ENCODE measurements at regions not wholly inside any gene's neighbourhood (a gene's known extent, or its start where the extent isn't known, plus 50 kb on each side); places are given as distances from the start of the nearest gene placed in this dataset.

DNA sequence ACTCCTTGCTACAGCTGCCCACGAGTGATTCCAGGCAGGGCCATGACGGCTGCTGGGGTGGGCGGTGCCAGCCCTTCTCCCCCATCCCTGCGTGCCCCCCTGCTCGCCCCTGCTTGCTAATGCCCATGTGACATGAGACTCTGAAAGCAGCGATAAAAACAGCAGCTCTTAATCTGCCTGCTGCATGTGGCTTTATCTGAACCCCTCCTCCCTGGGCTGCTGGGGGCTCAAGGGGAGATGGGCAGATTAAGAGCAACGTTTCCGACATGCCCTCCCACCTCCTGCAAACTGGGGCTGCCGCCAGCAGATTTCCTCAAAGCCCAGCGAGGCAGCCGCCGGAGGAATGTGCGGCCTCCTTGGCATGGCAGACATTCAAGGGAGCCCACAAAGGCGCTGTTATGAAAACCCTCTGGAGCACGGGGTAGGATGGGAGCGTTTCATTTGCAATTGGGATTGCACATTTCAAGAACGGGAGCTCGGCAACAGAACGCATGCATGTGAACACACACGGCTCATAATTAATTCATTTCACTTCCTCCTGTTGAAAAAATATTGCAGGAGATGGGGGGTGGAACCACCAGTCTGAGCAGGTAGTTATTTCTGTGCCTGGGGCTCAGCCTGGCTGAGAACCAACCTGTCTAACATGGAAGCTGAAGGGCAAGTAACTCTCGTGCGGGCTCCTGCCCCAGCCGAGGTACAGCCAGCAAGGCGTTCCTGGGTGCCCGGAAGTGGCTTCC lies 504.2 kb upstream of the PROK2 start:
- no peak for TF ChIP-seq CTCF (IDR thresholded peaks at IDR 0.05)
- Mint-ChIP-seq H3K27me3 (no peaks in the 10 kb centered on the region), H3K4me1 (peaks cover 23% of the 10 kb centered on the region), H3K27ac (no peak overlapping the region), H3K36me3 (ENCODE audit: low read depth) (no peaks in the 10 kb centered on the region), H3K4me3 (peak overlapping the region; percentile 78), H3K9me3 (no peaks in the 10 kb centered on the region)
- ChIA-PET POLR2A (interaction anchor here (0.8 to 1.2 kb wide), 2 partner anchors 21 to 324 kb away, joined by 3 read pairs; no protein-coding TSS in a partner anchor), CTCF (interaction anchor here (1.2 kb wide), 1 partner anchor 414 kb away, joined by 3 read pairs; no protein-coding TSS in a partner anchor)
- ATAC-seq (ENCODE audit: low read depth) (peak; percentile 83), DNase-seq (no peak)
- intact Hi-C loops (cut with micrococcal nuclease) = loop anchor here (1.0 to 5.0 kb wide), 3 partner anchors 15 to 187 kb away; no protein-coding TSS in a partner anchor

GRCh38 chr3:72287956-72288355 lies 503.0 kb upstream of the PROK2 start:
- H3K9me3 Mint-ChIP-seq = peaks cover 7% of the 10 kb centered on the region
- no peak for DNase-seq
- no peaks in the 10 kb centered on the region for H3K27me3 Mint-ChIP-seq
- no peak for ATAC-seq (ENCODE audit: low read depth)
- TF ChIP-seq CTCF (IDR thresholded peaks at IDR 0.05) = no peak
- intact Hi-C loops (cut with micrococcal nuclease) = loop anchor here (2.0 to 5.0 kb wide), 2 partner anchors 23 to 186 kb away; no protein-coding TSS in a partner anchor
- H3K36me3 Mint-ChIP-seq (ENCODE audit: low read depth) = peaks cover 2% of the 10 kb centered on the region
- ChIA-PET CTCF (interaction anchor here (1.2 kb wide), 1 partner anchor 413 kb away, joined by 3 read pairs; no protein-coding TSS in a partner anchor), POLR2A (no interaction called here)
- H3K27ac Mint-ChIP-seq = no peak overlapping the region
- peaks cover 23% of the 10 kb centered on the region for H3K4me1 Mint-ChIP-seq
- H3K4me3 Mint-ChIP-seq = no peak overlapping the region

GRCh38 chr3:72285502-72285901 lies 500.6 kb upstream of the PROK2 start:
- no peak for TF ChIP-seq CTCF (IDR thresholded peaks at IDR 0.05)
- Mint-ChIP-seq H3K9me3 (peaks cover 10% of the 10 kb centered on the region), H3K4me3 (no peak overlapping the region), H3K27ac (no peak overlapping the region), H3K27me3 (no peaks in the 10 kb centered on the region), H3K36me3 (ENCODE audit: low read depth) (peaks cover 2% of the 10 kb centered on the region), H3K4me1 (peaks cover 23% of the 10 kb centered on the region)
- intact Hi-C loops (cut with micrococcal nuclease) = loop anchor here (5.0 kb wide), 1 partner anchor 183 kb away; no protein-coding TSS in a partner anchor
- ChIA-PET CTCF (no interaction called here), POLR2A (no interaction called here)
- ATAC-seq (ENCODE audit: low read depth) = no peak
- no peak for DNase-seq

DNA sequence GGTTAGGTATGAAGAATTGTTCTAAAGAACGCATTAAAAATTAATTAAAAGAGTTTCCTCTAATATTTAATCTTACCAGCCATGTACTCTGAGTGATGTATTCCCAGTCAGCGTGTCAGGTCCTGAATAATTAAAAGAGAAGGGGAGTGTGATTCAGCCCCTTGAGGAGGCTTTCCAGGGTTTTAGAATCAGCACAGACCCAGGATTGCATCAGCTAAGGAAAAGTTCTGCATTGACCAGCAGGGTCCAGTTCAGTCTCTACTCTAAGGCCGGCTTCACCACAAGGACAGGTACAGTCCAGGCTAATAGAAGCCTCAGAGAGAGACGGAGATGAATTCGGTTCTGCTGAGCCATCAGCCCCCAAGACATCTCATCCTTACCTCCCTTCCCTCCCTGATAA lies 499.5 kb upstream of the PROK2 start:
- DNase-seq (no peak), ATAC-seq (ENCODE audit: low read depth) (no peak)
- ChIA-PET POLR2A (no interaction called here), CTCF (no interaction called here)
- intact Hi-C loops (cut with micrococcal nuclease) = no loop called here
- peaks cover 2% of the 10 kb centered on the region for H3K36me3 Mint-ChIP-seq (ENCODE audit: low read depth)
- TF ChIP-seq CTCF (IDR thresholded peaks at IDR 0.05) = no peak
- H3K27me3 Mint-ChIP-seq = no peaks in the 10 kb centered on the region
- H3K4me1 Mint-ChIP-seq = peaks cover 16% of the 10 kb centered on the region
- H3K9me3 Mint-ChIP-seq = peaks cover 10% of the 10 kb centered on the region
- H3K4me3 Mint-ChIP-seq = no peak overlapping the region
- no peak overlapping the region for H3K27ac Mint-ChIP-seq

GRCh38 chr3:72282918-72283317 lies 498.0 kb upstream of the PROK2 start:
- ATAC-seq (ENCODE audit: low read depth) (no peak), DNase-seq (no peak)
- intact Hi-C loops (cut with micrococcal nuclease) = no loop called here
- POLR2A ChIA-PET = no interaction called here
- peaks cover 2% of the 10 kb centered on the region for H3K27me3 Mint-ChIP-seq
- no peak overlapping the region for H3K27ac Mint-ChIP-seq
- TF ChIP-seq CTCF (IDR thresholded peaks at IDR 0.05) = no peak
- H3K4me3 Mint-ChIP-seq = no peak overlapping the region
- peaks cover 10% of the 10 kb centered on the region for H3K9me3 Mint-ChIP-seq
- CTCF ChIA-PET = no interaction called here
- peaks cover 5% of the 10 kb centered on the region for H3K4me1 Mint-ChIP-seq
- peaks cover 2% of the 10 kb centered on the region for H3K36me3 Mint-ChIP-seq (ENCODE audit: low read depth)
